Keratinocyte (primary cell): ENCODE measurements at regions not wholly inside any gene's neighbourhood (a gene's known extent, or its start where the extent isn't known, plus 50 kb on each side); places are given as distances from the start of the nearest gene placed in this dataset.

Experiments
- DNase-seq: peaks from one replicate; pipeline ENCODE4 v3.0.0-alpha.2; 2011; ENCODE audit warnings: low read depth, missing footprints, low spot score
- FAIRE-seq: peaks from 2 replicates; lab custom pipeline; 2011; peaks lifted over from hg19 to GRCh38; lab: Jason Lieb, UNC
- H2AFZ ChIP-seq: 2 replicates; pipeline ENCODE4 v1.6.0; 2012; ENCODE audit warnings: low read length, control low read depth, inconsistent platforms; ENCODE audit not compliant: control insufficient read depth
- H3K27ac ChIP-seq: 2 replicates; pipeline ENCODE4 v1.5.1; 2011; ENCODE audit warnings: low read length; ENCODE audit not compliant: control insufficient read depth, insufficient read depth
- H3K27me3 ChIP-seq: 3 replicates; pipeline ENCODE4 v1.6.0; 2011; ENCODE audit warnings: low read length; ENCODE audit not compliant: control insufficient read depth, insufficient read depth; ENCODE audit errors: extremely low read depth
- H3K36me3 ChIP-seq, 2 experiments: 2 replicates in 1 of 2; 3 replicates in 1 of 2; pipeline ENCODE4 v1.5.1; 2011; ENCODE audit warnings: low read length in 2 of 2, mild to moderate bottlenecking in 1 of 2; ENCODE audit not compliant: control insufficient read depth in 2 of 2, insufficient read depth in 2 of 2; ENCODE audit errors: extremely low read depth in 1 of 2
- H3K4me1 ChIP-seq: 3 replicates; pipeline ENCODE4 v1.5.1; 2011; ENCODE audit warnings: low read length; ENCODE audit not compliant: control insufficient read depth, insufficient read depth; ENCODE audit errors: extremely low read depth
- H3K4me2 ChIP-seq: 3 replicates; pipeline ENCODE4 v1.6.0; 2011; ENCODE audit warnings: low read depth, low read length; ENCODE audit not compliant: control insufficient read depth, insufficient read depth; ENCODE audit errors: extremely low read depth
- H3K4me3 ChIP-seq, 3 experiments: fragments of 200-600 bp in 1 of 3; sonication (generic) in 1 of 3; 2 replicates in 2 of 3; 3 replicates in 1 of 3; pipeline ENCODE4 v1.5.1; 2011 to 2016; ENCODE audit warnings: low read length in 3 of 3, mild to moderate bottlenecking in 3 of 3, control low read depth in 2 of 3, inconsistent platforms in 1 of 3, low read depth in 1 of 3, mixed read lengths in 1 of 3, mixed run types in 1 of 3, moderate library complexity in 1 of 3; ENCODE audit not compliant: control insufficient read depth in 2 of 3, insufficient read depth in 2 of 3; ENCODE audit errors: extremely low read depth in 1 of 3
- H3K79me2 ChIP-seq: 2 replicates; pipeline ENCODE4 v1.6.0; 2012; ENCODE audit warnings: low read length; ENCODE audit not compliant: control insufficient read depth, insufficient read depth
- H3K9ac ChIP-seq: 3 replicates; pipeline ENCODE4 v1.6.0; 2011; ENCODE audit warnings: low read length; ENCODE audit not compliant: control insufficient read depth, insufficient read depth; ENCODE audit errors: extremely low read depth
- H3K9me1 ChIP-seq: 3 replicates; pipeline ENCODE4 v1.6.0; 2011; ENCODE audit warnings: low read length; ENCODE audit not compliant: control insufficient read depth, insufficient read depth; ENCODE audit errors: extremely low read depth
- H3K9me3 ChIP-seq: 2 replicates; pipeline ENCODE4 v1.5.1; 2012; ENCODE audit warnings: low read depth, low read length; ENCODE audit not compliant: control insufficient read depth
- H4K20me1 ChIP-seq: 3 replicates; pipeline ENCODE4 v1.6.0; 2011; ENCODE audit warnings: low read length; ENCODE audit not compliant: control insufficient read depth, insufficient read depth; ENCODE audit errors: extremely low read depth
- CTCF ChIP-seq, 3 experiments: IDR thresholded peaks in 1 of 3; conservative IDR thresholded peaks in 1 of 3; optimal IDR thresholded peaks in 1 of 3; 2 replicates in 2 of 3; 3 replicates in 1 of 3; pipeline versions ENCODE3 to v1.5.1; 2011; ENCODE audit warnings: low read length in 3 of 3, mild to moderate bottlenecking in 3 of 3, moderate library complexity in 2 of 3, control low read depth in 1 of 3, inconsistent platforms in 1 of 3; ENCODE audit not compliant: insufficient read depth in 2 of 3; ENCODE audit errors: extremely low read depth in 1 of 3
- EZH2 ChIP-seq: IDR thresholded peaks from one replicate; pipeline ENCODE4 v1.6.1; 2012; ENCODE audit warnings: inconsistent platforms, mild to moderate bottlenecking, low read length, moderate library complexity
- dilution Hi-C: fragments of 300-500 bp; cut with MboI; formaldehyde crosslinking; loops from one replicate; pipeline ENCODE4 v1.7.0; 2020; ENCODE audit warnings: low sequenced_read_pairs; ENCODE audit not compliant: extremely low pct_ligation_motif_present

GRCh38 chr12:65668981-65669695 is 155.1 kb upstream of the HMGA2 start:
- H3K9me3 ChIP-seq: peaks cover 3% of the 10 kb centered on the region
- no peaks in the 10 kb centered on the region for H4K20me1 ChIP-seq
- H3K4me3 ChIP-seq: no peak overlapping the region
- TF ChIP-seq EZH2 (no peak), CTCF (optimal IDR thresholded peaks at IDR 0.05 in 1 of 3, IDR thresholded peaks at IDR 0.05 in 1 of 3, conservative IDR thresholded peaks at IDR 0.05 in 1 of 3; ENCODE audit: extremely low read depth in 1 of 3, insufficient read depth in 2 of 3, low read length in 3 of 3) (peak in 1 of 3 experiments; percentile 10)
- dilution Hi-C loops: no loop called here
- FAIRE-seq (peak; percentile 46), DNase-seq (no peak)
- H3K9me1 ChIP-seq: no peaks in the 10 kb centered on the region
- H3K9ac ChIP-seq: peak overlapping the region; percentile 19
- H3K27ac ChIP-seq: peak overlapping the region; percentile 78
- no peaks in the 10 kb centered on the region for H3K36me3 ChIP-seq
- H3K27me3 ChIP-seq: no peaks in the 10 kb centered on the region
- H3K79me2 ChIP-seq: no peaks in the 10 kb centered on the region
- H2AFZ ChIP-seq: no peak overlapping the region
- H3K4me1 ChIP-seq: peaks cover 57% of the 10 kb centered on the region
- peak overlapping the region; percentile 13 for H3K4me2 ChIP-seq

- TF ChIP-seq CTCF (optimal IDR thresholded peaks at IDR 0.05 in 1 of 3, IDR thresholded peaks at IDR 0.05 in 1 of 3, conservative IDR thresholded peaks at IDR 0.05 in 1 of 3; ENCODE audit: extremely low read depth in 1 of 3, insufficient read depth in 2 of 3, low read length in 3 of 3) (no peak), EZH2 (no peak)
- peak overlapping the region; percentile 93 for H3K27ac ChIP-seq
- H2AFZ ChIP-seq: no peak overlapping the region
- H3K4me2 ChIP-seq: peak overlapping the region; percentile 29
- FAIRE-seq (peak; percentile 99), DNase-seq (peak; percentile 99)
- dilution Hi-C loops: no loop called here
- H3K79me2 ChIP-seq: no peaks in the 10 kb centered on the region
- no peaks in the 10 kb centered on the region for H3K36me3 ChIP-seq
- no peaks in the 10 kb centered on the region for H4K20me1 ChIP-seq
- no peaks in the 10 kb centered on the region for H3K9me3 ChIP-seq
- H3K27me3 ChIP-seq: no peaks in the 10 kb centered on the region
- no peak overlapping the region for H3K4me3 ChIP-seq
- H3K4me1 ChIP-seq: peaks cover 62% of the 10 kb centered on the region
- H3K9me1 ChIP-seq: no peaks in the 10 kb centered on the region
- H3K9ac ChIP-seq: peak overlapping the region; percentile 52
Measured at GRCh38 chr12:65670775-65671174, 153.5 kb upstream of the HMGA2 start.
